Upper lobe of right lung (tissue), 1 donor: ENCODE measurements at regions not wholly inside any gene's neighbourhood (a gene's known extent, or its start where the extent isn't known, plus 50 kb on each side); places are given as distances from the start of the nearest gene placed in this dataset.

Source experiments
- ATAC-seq: fragments of 200-7000 bp; cut with Tn5 transposase; one replicate; pipeline ENCODE4 v1.9.1; 2020; ENCODE audit warnings: mild to moderate bottlenecking, moderate library complexity
- DNase-seq: peaks from one replicate; pipeline ENCODE4 v3.0.0-alpha.2; 2020
- H3K27ac ChIP-seq: fragments of 200-600 bp; one replicate; pipeline ENCODE4 v1.8.0; 2022
- H3K27me3 ChIP-seq: fragments of 200-600 bp; one replicate; pipeline ENCODE4 v1.8.0; 2022; ENCODE audit warnings: mild to moderate bottlenecking
- H3K36me3 ChIP-seq: fragments of 200-600 bp; one replicate; pipeline ENCODE4 v1.8.0; 2022
- H3K4me1 ChIP-seq: fragments of 200-600 bp; one replicate; pipeline ENCODE4 v1.8.0; 2022
- H3K4me3 ChIP-seq: fragments of 200-600 bp; one replicate; pipeline ENCODE4 v1.8.0; 2022; ENCODE audit warnings: mild to moderate bottlenecking
- H3K9me3 ChIP-seq: fragments of 200-600 bp; one replicate; pipeline ENCODE4 v1.8.0; 2022
- intact Hi-C: fragments of 100-400 bp; cut with DNase I; formaldehyde crosslinking; loops from one replicate; pipeline ENCODE4 v1.11.0; 2022
- TF ChIP-seq, protein P1 (sequence below): fragments of 200-600 bp; IDR thresholded peaks from one replicate; pipeline ENCODE4 v1.8.0; 2022; ENCODE audit warnings: antibody characterized with exemption
- donor health status: DM: no; HTN: yes; CAD: no; lungs with severe emphysema.

DNA sequence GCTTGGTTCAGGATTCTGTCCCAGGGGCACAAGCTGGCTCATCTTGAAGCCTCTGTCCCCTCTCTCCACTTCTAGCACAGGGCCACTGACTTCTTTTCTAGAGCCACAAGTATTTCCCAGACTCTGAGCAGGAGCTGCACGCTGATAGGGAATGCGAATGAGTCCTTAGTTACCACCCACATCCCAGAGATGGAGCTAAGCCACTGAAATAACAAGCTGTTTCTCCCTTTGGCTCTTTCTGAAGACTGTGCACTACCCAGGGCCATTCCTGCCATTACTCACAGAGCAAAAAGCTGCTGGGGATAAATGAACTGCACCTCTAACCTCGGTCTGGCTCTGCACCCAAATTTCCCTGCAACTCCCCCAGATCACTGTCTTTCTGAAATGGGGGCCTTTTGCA lies 70.6 kb downstream of the TSN start:
- Histone ChIP-seq H3K27ac (no peak overlapping the region), H3K36me3 (no peaks in the 10 kb centered on the region), H3K9me3 (no peaks in the 10 kb centered on the region), H3K4me3 (no peak overlapping the region), H3K4me1 (no peaks in the 10 kb centered on the region), H3K27me3 (no peaks in the 10 kb centered on the region)
- ATAC-seq (no peak), DNase-seq (no peak)
- intact Hi-C loops, result no loop called here
- TF ChIP-seq, protein P1, sequence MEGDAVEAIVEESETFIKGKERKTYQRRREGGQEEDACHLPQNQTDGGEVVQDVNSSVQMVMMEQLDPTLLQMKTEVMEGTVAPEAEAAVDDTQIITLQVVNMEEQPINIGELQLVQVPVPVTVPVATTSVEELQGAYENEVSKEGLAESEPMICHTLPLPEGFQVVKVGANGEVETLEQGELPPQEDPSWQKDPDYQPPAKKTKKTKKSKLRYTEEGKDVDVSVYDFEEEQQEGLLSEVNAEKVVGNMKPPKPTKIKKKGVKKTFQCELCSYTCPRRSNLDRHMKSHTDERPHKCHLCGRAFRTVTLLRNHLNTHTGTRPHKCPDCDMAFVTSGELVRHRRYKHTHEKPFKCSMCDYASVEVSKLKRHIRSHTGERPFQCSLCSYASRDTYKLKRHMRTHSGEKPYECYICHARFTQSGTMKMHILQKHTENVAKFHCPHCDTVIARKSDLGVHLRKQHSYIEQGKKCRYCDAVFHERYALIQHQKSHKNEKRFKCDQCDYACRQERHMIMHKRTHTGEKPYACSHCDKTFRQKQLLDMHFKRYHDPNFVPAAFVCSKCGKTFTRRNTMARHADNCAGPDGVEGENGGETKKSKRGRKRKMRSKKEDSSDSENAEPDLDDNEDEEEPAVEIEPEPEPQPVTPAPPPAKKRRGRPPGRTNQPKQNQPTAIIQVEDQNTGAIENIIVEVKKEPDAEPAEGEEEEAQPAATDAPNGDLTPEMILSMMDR, result no peak

DNA sequence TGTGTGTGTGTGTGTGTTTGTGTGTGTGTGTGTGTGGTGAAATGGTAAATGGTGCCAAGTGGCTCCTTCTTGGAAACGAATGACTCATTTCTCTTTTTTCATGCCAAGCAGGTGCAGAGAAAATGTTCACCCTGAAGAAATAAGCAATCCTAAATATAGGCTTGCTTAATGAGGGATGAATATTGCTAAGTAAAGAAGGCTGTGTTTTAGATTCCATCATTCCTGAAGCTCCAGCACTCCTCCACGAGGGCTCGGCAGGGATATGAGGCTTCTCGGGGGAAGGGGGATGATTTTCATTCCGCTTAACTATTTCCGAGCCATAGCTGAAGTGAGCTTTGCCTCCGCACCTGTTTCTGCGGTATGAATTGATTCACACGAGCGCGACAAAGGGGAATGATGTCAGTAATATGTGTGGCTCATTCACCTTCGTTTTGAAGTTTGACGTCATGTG lies 72.9 kb downstream of the TSN start:
- Histone ChIP-seq H3K4me3 (no peak overlapping the region), H3K27ac (no peak overlapping the region), H3K36me3 (no peaks in the 10 kb centered on the region), H3K4me1 (no peaks in the 10 kb centered on the region), H3K9me3 (no peaks in the 10 kb centered on the region), H3K27me3 (no peaks in the 10 kb centered on the region)
- intact Hi-C loops, result no loop called here
- DNase-seq, result no peak
- ATAC-seq, result no peak
- TF ChIP-seq, protein P1, result no peak

GRCh38 chr2:121830809-121831208 lies 75.4 kb downstream of the TSN start:
- DNase-seq, result no peak
- Histone ChIP-seq H3K4me1 (no peaks in the 10 kb centered on the region), H3K4me3 (no peak overlapping the region), H3K9me3 (no peaks in the 10 kb centered on the region), H3K27ac (no peak overlapping the region), H3K27me3 (no peaks in the 10 kb centered on the region), H3K36me3 (no peaks in the 10 kb centered on the region)
- TF ChIP-seq, protein P1, result no peak
- no peak for ATAC-seq
- intact Hi-C loops, result no loop called here

DNA sequence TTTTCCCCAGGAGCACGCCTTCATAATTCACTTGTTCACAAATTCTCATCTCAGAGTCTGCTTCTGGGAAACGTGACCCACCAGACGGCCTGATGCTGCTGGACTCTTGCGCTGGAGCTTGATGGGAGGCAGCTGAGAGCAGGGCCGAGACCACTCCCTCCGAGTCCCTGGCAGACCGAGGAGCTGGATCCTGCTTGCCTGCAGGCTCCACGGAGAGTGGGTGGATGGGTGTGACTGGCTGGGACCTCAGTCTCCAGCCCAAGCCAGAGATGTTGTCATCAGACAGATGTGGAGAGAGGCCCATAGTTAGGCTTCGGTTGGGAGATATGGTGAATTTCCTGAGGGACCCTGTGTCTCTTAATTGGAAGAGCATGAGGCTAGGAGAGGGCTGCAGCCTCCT lies 76.4 kb downstream of the TSN start:
- TF ChIP-seq, protein P1, result no peak
- Histone ChIP-seq H3K27ac (no peak overlapping the region), H3K9me3 (no peaks in the 10 kb centered on the region), H3K27me3 (no peaks in the 10 kb centered on the region), H3K4me1 (no peaks in the 10 kb centered on the region), H3K36me3 (no peaks in the 10 kb centered on the region), H3K4me3 (no peak overlapping the region)
- DNase-seq (no peak), ATAC-seq (no peak)
- intact Hi-C loops, result no loop called here

GRCh38 chr2:121832412-121833357 lies 77.2 kb downstream of the TSN start:
- Histone ChIP-seq H3K27me3 (no peaks in the 10 kb centered on the region), H3K36me3 (no peaks in the 10 kb centered on the region), H3K4me3 (no peak overlapping the region), H3K27ac (no peak overlapping the region), H3K4me1 (no peaks in the 10 kb centered on the region), H3K9me3 (no peaks in the 10 kb centered on the region)
- TF ChIP-seq, protein P1, result no peak
- DNase-seq, result no peak
- intact Hi-C loops, result no loop called here
- no peak for ATAC-seq
